ENCODE measurements at regions not wholly inside any gene's neighbourhood (a gene's known extent, or its start where the extent isn't known, plus 50 kb on each side); places are given as distances from the start of the nearest gene placed in this dataset.

DNA sequence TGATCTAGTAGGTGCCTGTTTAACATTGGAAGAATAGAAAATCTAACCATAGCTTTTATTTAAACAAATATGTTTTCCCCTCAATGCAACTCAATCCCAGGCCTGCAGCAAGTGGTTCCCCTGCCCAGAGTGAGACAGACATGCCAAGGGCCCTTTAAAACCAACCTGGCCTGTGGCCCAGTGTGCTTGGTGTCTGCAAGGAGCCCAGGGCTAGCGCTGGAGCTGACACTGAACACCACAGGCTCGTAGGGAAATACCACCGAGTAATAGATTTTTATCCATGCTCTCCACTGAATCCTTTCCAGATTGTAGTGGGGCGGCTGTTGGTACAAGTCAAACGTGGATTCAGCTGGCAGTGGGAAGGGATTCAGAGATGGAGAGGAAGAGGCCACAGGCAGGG is 95.6 kb upstream of the NRXN3 start:
- no peak for DNase-seq

DNA sequence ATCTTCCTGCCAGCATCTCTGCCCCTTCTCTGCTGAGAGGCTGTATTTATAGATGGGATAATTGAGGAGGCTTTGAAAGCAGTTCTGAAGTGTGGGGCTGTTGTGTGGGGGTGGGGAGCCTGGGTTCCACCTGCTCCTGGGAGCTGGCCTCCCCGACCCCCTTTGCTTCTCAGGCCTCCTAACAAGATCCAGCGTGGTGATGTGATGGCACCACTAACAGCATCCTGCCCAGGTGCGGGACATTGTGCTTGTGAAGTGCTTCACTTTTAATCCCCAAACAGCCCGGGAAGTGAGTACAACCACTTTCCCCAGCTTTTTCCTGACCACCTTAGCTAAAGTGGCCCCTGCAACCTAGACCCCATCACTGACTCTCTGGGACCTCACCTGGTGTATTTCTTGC is 95.1 kb upstream of the NRXN3 start:
- DNase-seq = no peak

DNA sequence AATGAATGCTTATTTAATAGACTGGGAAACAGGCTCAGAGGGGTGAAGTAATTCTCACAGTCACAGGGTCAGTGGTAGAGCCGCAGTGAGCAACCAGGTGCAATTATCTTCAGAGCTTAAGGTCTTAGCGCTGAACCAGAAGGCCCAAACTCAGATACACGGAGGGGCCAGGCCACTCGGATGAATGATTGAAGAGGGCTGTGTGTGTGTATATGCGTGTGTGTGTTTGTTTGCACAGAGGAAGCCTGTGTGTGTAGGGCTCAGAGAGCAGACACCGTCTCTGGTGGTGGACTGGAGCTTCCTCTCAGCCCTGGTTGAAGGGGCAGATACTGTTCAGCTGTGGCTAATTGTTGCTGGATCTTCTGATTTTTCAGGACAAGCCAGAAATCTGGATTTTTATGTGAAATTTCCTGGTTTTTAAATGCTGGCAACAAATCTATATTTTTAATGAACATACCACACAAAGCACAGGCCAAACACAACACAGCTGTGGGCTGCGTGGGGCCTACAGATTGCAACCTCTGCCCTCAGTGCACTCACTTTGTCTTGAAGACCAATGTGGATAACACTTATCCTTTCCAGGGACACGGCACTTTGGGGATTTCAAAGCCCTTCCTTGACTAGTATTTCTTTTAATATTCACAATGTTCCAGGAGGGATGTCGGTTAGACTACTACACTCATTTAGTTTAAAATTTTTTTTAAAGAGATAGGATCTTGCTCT is 94.5 kb upstream of the NRXN3 start:
- DNase-seq = no peak

DNA sequence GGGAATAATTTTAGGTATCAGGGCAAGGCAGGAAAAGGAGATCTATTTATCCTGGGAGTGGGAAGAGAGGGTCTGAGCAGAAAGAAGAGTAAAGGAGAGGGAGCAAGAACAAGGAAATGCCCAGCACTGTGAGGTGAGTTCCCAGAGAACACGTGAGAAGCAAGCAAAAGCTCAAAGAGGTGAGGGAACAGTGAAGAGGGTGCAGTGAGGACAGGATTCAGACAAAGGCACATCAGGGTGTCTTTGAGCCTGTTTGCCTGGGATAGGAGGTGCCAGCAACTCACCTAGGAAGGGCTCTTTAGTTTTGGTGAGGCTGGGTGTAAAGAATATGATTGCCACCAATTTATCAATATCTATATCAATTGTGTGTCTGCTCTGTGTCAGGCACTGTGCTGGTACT is 88.9 kb upstream of the NRXN3 start:
- no peak for DNase-seq

DNA sequence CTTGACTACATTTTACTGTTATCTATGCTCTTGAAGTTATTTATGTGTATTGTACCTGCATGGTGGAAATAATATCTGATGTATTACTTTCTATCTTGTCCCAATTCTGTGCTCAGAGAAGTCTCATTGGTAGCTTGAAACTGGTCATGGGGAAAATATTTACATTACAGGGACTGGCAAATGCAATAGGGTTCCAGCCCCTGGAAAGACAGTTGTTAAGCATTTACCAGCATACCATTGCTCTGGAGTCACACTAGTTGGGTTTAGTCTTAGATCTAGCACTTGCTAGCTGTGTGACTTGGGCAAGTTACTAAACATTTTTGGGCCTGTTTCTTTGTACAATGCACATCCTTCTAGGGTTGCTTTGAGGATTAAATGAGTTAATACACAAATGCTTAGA is 86.3 kb upstream of the NRXN3 start:
- no peak for DNase-seq

DNA sequence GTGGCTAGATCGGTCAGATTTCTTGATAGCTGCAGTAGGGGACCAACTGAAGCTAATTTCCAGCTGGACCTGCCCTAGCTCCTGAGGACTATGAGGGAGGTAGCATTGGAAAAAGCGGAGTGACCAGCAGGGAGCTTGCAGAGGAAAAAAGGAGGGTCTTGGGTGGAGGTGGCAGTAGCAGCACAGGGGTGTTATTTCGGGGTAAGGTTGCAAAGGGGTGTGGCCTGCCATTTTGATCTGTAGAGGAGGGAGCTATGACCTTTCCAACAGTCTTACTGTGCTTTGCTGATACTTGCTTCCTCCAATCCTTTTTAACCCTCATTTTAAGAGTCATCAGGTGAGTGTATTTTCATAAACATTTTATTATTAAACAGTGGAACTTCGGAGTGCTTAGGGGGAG is 83.8 kb upstream of the NRXN3 start:
- DNase-seq = no peak

DNA sequence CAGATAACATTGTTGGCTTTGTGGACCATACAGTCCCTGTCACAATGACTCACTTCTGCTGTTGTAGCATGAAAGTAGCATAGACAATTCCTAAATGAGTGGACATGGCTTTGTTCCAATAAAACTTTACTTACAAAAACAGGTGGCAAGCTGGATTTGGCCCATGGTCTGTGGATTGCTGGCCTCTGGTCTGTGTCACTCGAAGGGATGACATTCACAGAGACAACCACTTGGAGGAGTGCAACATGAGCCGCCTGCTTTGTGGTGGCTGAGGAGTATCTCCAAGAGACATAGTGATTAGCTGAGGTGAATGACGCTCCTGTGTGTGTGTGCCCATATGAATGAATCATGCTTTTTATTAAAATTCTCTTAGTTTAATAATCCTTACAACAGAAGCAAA is 81.3 kb upstream of the NRXN3 start:
- DNase-seq = peak in 1 of 2 experiments; percentile 4

DNA sequence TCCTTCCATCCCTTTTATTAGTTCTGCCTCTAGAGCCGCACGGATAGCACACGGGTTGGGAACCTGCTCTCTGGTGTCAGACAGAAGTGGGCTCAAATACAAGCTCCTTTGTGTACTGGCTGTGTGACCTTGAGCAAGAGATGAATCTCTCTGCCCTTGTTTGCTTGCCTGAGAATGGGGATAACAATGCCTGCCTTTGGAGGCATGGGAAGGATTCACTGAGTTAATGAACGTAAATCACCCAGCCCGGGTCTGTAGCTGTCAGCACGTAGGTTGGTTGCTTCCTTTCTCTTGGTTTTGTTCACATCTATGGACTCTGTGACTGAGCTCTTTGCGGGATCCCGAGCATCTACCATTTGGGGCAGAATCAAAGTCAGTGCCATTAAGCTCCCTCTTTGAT is 79.3 kb upstream of the NRXN3 start:
- DNase-seq = no peak

DNA sequence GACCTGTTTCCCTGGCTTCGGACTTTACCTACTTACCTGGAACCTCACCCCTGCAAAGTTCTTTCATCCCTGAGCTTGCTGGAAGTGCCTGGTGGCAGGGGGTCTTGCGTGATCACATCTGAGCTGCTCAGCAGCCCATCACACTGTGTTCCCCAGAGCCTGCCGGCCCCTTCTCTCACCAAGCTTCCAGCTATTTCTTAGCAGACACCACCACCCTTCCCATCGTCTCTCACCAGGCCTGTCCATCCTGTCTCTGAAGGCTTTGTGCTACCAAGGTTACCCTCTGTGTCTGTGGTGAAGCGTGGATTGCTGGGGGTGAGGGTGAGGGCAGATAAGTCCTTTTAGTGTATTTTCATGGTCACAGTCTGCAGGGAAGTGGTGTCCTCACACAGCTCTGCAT is 78.8 kb upstream of the NRXN3 start:
- DNase-seq = no peak

DNA sequence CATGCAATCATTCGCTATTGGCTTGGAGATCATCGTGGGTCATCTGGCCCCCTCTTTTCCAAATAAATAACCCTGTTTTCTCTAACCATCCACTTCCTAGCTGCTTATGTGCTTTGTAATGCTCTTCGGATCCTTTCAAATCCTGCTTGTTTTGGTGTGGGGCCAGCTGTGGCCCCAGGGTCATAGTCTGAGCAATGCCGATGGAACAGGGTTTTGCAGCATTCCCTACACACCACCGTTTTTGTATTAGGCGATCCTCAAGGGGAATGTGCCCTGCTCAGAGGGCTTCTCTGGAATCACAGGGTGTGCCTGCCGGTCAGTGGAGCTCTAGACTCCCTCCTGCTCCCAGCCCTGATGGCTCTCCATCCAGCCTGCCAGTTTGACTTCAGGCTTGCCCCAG is 78.1 kb upstream of the NRXN3 start:
- DNase-seq = no peak

DNA sequence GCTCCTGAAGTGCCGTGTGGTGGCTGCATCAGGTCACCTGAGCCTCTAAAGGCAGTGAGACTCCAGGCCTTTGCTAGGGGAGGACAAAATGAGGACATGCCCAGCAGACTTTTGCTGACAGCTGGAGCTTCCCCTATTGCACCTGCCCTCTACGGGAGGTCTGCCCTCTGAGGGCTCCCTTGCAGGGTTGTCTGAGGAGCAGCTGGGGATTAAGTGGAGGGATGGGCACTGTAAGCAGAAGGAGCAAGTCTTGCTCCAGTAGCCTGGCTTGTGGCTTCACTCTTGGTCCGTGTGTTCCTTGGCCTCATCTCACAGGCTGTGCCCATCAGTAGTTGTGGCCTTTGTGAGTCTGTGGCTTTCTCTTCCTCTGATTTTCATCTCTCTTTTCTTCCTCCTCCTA is 66.9 kb upstream of the NRXN3 start:
- DNase-seq = no peak

DNA sequence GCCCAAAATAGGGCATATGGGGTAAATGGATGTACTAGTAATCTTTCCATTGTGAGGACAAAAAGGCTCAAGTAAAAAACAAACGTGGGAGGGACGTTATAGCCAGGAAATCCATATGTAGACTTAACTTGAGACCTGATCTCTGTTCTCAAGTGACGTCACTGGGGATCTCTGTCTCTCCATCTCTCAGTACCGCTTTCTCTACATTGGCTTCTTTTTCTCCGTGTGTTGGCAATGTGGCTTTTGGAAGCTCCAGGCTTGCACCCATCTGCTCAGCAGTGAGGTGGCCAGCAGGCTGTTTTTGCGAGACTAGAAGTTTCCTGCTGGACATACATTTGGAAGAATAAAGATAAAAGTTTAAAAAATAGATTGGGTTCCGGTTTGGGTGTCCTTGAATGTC is 66.0 kb upstream of the NRXN3 start:
- no peak for DNase-seq

DNA sequence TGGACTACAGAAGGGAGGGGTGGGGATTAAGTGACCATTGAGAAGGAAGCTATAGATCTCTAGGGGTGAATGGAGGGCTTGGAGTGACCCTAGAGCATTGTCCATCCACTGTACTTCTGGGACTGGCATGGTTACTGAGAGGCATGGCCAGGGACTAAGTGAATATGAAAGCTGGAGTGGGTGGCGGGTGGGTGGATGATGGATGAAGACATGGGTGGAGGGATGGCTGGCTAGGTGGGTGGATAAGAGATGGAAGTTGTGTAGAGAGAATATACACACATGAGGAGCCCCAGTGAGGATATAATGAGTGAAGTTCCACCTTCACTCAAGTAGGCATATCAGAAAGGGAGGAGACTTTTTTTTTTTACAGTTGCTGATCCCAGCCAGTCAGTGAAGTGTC is 65.5 kb upstream of the NRXN3 start:
- DNase-seq = no peak

DNA sequence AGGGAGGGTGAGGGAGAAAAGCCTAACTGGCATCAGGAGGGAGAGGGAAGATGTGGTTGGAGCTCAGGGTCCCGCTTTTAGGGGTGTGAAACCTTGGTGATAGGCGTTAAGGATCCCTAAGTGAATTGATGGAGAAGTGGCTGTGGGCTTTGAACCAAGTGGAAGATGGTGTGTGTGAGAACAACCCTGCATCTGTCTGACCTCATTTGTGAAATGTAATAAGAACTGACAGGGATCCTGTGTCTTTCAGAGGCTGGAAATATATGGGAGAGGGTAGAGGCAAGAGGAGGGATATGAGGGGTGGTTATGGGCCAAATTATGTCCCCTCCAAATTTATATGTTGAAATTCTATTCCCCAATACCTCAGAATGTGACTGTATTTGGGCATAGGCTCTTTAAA is 63.8 kb upstream of the NRXN3 start:
- no peak for DNase-seq

DNA sequence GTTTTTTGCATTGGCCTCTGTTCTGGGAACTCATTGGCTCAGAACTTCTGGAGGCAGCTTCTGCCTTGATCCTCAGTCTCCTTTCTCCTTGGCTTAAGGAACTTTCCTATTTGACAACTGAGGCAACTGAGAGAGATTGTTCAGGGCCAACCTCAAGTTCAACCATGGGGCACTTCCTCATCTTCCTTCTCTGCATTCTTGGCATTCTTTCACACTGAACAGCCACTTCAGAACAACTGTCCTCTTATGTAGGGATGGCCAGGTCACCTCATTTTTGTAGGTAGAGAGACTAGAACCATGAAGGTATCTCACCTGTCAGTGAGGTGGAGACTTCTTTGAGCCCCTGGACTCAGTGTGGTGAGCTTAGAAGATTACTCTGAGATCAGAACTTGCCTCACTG is 63.0 kb upstream of the NRXN3 start:
- no peak for DNase-seq

DNA sequence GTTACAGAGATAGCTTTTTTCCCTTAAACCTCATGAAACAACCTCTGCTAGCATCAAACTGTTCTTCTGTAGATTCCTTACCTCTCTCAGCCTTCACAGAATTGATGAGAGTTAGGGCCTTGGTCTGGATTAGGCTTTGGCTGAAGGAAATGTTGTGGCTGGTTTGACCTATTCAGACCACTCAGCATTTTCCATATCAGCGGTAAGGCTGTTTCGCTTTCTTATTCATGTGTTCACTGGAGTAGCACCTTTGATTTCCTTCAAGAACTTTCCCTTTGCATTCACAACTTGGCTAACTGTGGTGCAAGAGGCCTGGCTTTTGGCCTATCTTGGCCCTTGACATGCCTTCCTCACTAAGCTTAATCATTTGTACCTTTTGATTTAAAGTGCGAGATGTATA is 50.7 kb upstream of the NRXN3 start:
- DNase-seq = no peak
